ENCODE measurements at regions not wholly inside any gene's neighbourhood (a gene's known extent, or its start where the extent isn't known, plus 50 kb on each side); places are given as distances from the start of the nearest gene placed in this dataset.

DNA sequence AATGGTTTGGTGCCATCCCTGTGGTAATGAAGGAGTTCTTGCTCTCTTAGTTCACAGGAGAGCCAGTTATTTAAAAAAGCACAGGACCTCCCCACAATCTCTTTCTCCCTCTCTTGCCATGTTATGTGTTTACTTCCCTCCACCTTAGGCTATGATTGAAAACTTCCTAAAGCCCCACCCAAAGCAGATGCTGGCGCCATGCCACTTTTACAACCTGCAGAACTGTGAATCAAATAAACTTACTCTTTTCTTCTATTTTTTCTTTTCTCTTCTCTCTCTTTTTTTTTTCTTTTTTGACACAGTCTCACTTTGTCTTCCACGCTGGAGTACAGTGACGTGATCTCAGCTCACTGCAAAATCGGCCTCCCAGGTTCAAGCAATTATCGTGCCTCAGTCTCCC, 508.4 kb upstream of the EPHA7 start:
- TF ChIP-seq, protein P1, sequence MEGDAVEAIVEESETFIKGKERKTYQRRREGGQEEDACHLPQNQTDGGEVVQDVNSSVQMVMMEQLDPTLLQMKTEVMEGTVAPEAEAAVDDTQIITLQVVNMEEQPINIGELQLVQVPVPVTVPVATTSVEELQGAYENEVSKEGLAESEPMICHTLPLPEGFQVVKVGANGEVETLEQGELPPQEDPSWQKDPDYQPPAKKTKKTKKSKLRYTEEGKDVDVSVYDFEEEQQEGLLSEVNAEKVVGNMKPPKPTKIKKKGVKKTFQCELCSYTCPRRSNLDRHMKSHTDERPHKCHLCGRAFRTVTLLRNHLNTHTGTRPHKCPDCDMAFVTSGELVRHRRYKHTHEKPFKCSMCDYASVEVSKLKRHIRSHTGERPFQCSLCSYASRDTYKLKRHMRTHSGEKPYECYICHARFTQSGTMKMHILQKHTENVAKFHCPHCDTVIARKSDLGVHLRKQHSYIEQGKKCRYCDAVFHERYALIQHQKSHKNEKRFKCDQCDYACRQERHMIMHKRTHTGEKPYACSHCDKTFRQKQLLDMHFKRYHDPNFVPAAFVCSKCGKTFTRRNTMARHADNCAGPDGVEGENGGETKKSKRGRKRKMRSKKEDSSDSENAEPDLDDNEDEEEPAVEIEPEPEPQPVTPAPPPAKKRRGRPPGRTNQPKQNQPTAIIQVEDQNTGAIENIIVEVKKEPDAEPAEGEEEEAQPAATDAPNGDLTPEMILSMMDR (IDR thresholded peaks at IDR 0.05): no peak
- TF ChIP-seq POLR2A (IDR thresholded peaks at IDR 0.05): no peak
